ENCODE measurements at regions not wholly inside any gene's neighbourhood (a gene's known extent, or its start where the extent isn't known, plus 50 kb on each side); places are given as distances from the start of the nearest gene placed in this dataset.
"Not testable (repeated sequence)": the region's sequence is repeated elsewhere in the genome, so short reads cannot be mapped to it uniquely, and the experiment has no call there.

DNA sequence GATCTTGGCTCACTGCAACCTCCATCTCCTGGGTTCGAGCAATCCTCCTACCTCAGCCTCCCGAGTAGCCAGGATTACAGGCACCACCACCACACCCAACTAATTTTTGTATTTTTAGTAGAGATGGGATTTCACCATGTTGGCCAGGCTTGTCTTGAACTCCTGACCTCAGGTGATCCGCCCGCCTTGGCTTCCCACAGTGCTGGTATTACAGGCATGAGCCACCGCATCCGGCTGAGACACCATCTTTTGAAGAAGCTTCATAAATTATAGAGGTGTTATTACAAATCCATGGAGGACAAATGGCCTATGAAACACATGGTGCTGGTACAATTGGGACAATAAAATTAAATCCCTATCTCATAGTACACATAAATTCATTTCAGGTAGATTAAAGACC lies 148.1 kb upstream of the SMIM31 start:
- TF ChIP-seq, protein P1, sequence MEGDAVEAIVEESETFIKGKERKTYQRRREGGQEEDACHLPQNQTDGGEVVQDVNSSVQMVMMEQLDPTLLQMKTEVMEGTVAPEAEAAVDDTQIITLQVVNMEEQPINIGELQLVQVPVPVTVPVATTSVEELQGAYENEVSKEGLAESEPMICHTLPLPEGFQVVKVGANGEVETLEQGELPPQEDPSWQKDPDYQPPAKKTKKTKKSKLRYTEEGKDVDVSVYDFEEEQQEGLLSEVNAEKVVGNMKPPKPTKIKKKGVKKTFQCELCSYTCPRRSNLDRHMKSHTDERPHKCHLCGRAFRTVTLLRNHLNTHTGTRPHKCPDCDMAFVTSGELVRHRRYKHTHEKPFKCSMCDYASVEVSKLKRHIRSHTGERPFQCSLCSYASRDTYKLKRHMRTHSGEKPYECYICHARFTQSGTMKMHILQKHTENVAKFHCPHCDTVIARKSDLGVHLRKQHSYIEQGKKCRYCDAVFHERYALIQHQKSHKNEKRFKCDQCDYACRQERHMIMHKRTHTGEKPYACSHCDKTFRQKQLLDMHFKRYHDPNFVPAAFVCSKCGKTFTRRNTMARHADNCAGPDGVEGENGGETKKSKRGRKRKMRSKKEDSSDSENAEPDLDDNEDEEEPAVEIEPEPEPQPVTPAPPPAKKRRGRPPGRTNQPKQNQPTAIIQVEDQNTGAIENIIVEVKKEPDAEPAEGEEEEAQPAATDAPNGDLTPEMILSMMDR (conservative IDR thresholded peaks at IDR 0.05; ENCODE audit: low read length): not testable (repeated sequence)
- not testable (repeated sequence) for TF ChIP-seq EZH2phosphoT487 (IDR thresholded peaks at IDR 0.05; ENCODE audit: borderline replicate concordance, low read depth, low read length)

Measured in OCI-LY7 (cell line).